Dendritic cell treated with granulocyte-macrophage colony-stimulating factor and Interleukin-4, amounts not matched to agents 40 ng/mL and 50 ng/mL, for 4 days (primary cell): ENCODE measurements at regions not wholly inside any gene's neighbourhood (a gene's known extent, or its start where the extent isn't known, plus 50 kb on each side); places are given as distances from the start of the nearest gene placed in this dataset.

Experiments
- H3K27ac Mint-ChIP-seq: one replicate; pipeline ENCODE4 v1.8.0; 2022; ENCODE audit warnings: mild to moderate bottlenecking, mixed read lengths
- H3K27me3 Mint-ChIP-seq: one replicate; pipeline ENCODE4 v1.8.0; 2022; ENCODE audit warnings: mild to moderate bottlenecking, mixed read lengths
- H3K36me3 Mint-ChIP-seq: one replicate; pipeline ENCODE4 v1.8.0; 2022; ENCODE audit warnings: low read depth, mixed read lengths
- H3K4me1 Mint-ChIP-seq: one replicate; pipeline ENCODE4 v1.8.0; 2022; ENCODE audit warnings: low read depth, mixed read lengths
- H3K4me3 Mint-ChIP-seq: one replicate; pipeline ENCODE4 v1.8.0; 2022; ENCODE audit warnings: mild to moderate bottlenecking, moderate library complexity, mixed read lengths
- H3K9me3 Mint-ChIP-seq: one replicate; pipeline ENCODE4 v1.8.0; 2022; ENCODE audit warnings: mixed read lengths
- intact Hi-C: fragments of 100-400 bp; cut with micrococcal nuclease; formaldehyde crosslinking; loops from one replicate; pipeline ENCODE4 v1.15.0; 2022

DNA sequence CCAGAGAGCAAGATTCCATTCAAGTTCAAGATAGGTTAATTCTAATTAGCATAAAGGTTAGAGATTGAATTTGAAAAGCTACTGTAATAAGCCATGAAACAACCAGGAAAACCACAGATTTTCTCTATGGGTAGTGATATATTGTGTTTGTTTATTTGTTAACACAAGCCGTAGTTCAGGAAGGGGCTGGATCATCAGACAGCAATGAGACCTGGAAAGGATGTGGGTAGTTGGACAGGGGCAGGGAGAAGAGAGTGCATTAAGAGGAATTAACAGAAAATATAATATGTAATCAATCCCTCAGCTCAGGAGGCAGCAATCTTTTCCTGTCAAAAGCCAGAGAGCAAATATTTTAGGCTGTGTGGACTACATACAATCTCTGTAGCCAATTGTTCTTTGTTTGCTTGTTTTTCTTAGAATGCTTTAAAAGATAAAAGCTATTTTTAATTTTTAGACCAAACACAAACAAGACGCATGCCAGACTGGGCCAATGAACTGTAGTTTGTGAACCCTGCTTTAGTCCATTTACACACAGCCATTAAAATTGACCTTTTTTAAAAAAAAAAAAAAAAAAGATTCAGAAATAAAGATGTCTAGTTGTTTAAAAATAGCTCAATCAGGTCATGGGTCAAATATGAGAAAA, 398.7 kb upstream of the MARCKS start:
- intact Hi-C loops, result no loop called here

GRCh38 chr6:113461153-113461932, 395.8 kb upstream of the MARCKS start:
- H3K27me3 Mint-ChIP-seq, result no peaks in the 10 kb centered on the region
- no peak overlapping the region for H3K27ac Mint-ChIP-seq
- intact Hi-C loops, result no loop called here
- H3K4me3 Mint-ChIP-seq, result no peak overlapping the region
- peaks cover 21% of the 10 kb centered on the region for H3K4me1 Mint-ChIP-seq
- H3K9me3 Mint-ChIP-seq, result no peaks in the 10 kb centered on the region
- no peaks in the 10 kb centered on the region for H3K36me3 Mint-ChIP-seq

More for the DNA sequence above, 398.7 kb upstream of the MARCKS start:
- Mint-ChIP-seq H3K4me1 (no peaks in the 10 kb centered on the region), H3K36me3 (no peaks in the 10 kb centered on the region), H3K27me3 (no peaks in the 10 kb centered on the region), H3K9me3 (no peaks in the 10 kb centered on the region), H3K27ac (no peak overlapping the region), H3K4me3 (no peak overlapping the region)

- intact Hi-C loops, result no loop called here
- H3K4me1 Mint-ChIP-seq, result peaks cover 21% of the 10 kb centered on the region
- H3K9me3 Mint-ChIP-seq, result no peaks in the 10 kb centered on the region
- no peaks in the 10 kb centered on the region for H3K36me3 Mint-ChIP-seq
- no peak overlapping the region for H3K27ac Mint-ChIP-seq
- no peaks in the 10 kb centered on the region for H3K27me3 Mint-ChIP-seq
- no peak overlapping the region for H3K4me3 Mint-ChIP-seq
Observed at GRCh38 chr6:113464536-113464935, 392.6 kb upstream of the MARCKS start.

- H3K27me3 Mint-ChIP-seq, result no peaks in the 10 kb centered on the region
- intact Hi-C loops, result no loop called here
- H3K36me3 Mint-ChIP-seq, result no peaks in the 10 kb centered on the region
- no peak overlapping the region for H3K27ac Mint-ChIP-seq
- H3K4me3 Mint-ChIP-seq, result no peak overlapping the region
- no peaks in the 10 kb centered on the region for H3K9me3 Mint-ChIP-seq
- H3K4me1 Mint-ChIP-seq, result peaks cover 21% of the 10 kb centered on the region
Observed at GRCh38 chr6:113464960-113465359, 392.2 kb upstream of the MARCKS start.

DNA sequence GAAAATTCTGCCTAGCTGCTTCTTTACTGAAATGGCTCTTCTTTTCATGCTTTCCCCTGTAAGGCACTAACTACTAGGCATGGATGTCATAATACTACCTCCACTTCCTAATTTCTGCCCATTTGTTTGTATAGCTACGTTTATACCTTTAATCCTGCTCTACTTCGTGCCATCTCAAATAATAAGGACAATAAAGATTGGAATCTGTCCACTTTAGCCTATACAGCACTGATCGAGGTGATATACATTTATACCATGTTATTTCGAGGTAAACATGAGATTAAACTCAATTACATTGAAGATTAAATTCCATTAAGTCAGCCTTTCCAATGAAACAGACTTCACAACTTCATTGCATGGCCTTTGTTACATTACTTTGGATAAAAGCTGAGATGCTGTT, 390.6 kb upstream of the MARCKS start:
- Mint-ChIP-seq H3K4me3 (no peak overlapping the region), H3K27ac (no peak overlapping the region), H3K36me3 (no peaks in the 10 kb centered on the region), H3K9me3 (no peaks in the 10 kb centered on the region), H3K27me3 (no peaks in the 10 kb centered on the region), H3K4me1 (peaks cover 21% of the 10 kb centered on the region)
- intact Hi-C loops, result no loop called here

DNA sequence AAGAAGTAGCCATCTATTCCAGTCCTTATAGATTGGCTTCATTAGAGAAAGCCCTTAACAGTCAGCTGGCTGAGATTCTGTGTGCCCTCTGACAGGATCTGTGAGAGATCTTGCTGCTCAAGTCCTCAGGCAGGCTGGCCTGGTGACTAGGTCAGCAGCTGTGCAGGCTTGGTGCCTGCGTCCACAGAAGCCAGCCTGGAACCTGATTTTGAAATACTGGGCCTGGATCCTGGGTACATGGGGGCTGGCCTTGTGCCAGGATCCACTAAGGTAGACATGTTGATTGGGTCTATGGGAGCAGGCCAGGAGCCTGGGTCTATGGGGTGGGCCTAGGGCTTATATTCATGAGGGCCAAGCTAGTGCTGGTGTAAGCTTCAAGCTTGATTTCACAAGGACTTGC, 381.8 kb upstream of the MARCKS start:
- H3K27me3 Mint-ChIP-seq, result no peaks in the 10 kb centered on the region
- no peak overlapping the region for H3K27ac Mint-ChIP-seq
- intact Hi-C loops, result no loop called here
- H3K9me3 Mint-ChIP-seq, result no peaks in the 10 kb centered on the region
- no peaks in the 10 kb centered on the region for H3K36me3 Mint-ChIP-seq
- H3K4me3 Mint-ChIP-seq, result no peak overlapping the region
- no peaks in the 10 kb centered on the region for H3K4me1 Mint-ChIP-seq

DNA sequence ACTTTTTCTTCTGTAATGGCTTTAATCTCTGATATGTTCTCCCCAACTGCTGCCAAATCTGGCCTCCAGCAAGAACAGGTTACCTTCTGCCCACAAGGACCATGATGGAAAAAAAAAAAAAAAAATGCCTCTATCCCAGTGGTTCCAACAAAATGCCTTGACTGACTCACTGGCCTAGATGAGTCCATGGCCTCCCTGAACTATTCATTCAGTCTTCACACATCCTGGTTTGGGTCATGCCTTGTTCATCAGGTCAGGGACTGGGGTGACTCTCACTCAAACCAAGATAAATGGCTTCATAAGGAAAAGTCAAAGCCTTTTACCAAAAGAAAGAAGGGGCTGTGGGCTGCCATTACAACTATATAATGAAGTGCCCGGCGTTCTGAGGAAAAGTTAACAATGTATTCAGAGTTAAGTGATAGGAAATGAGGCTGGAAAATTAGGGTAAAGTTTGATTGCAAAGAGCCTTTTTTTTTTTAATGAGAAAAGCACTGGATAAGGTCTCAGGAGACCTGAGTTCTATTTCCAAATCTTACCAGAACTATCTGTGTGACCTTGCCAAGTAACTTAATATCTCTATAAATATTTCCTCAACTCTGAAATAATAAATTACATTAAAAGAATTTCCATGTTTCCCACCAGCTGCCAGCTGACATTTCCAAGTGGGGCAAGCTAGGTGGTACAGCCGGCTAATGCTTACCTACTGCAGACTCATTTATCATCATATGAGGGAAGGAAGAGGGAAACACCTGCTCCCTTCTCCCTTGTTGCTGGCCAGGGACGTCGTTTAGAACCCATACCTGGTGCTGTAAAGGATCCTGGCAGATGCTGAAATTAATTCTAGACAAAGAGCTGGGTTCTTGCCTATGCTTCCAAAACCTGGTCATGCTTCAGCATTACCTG, 380.0 kb upstream of the MARCKS start:
- no peaks in the 10 kb centered on the region for H3K9me3 Mint-ChIP-seq
- intact Hi-C loops, result no loop called here
- H3K27ac Mint-ChIP-seq, result no peak overlapping the region
- H3K4me1 Mint-ChIP-seq, result no peaks in the 10 kb centered on the region
- no peaks in the 10 kb centered on the region for H3K36me3 Mint-ChIP-seq
- no peaks in the 10 kb centered on the region for H3K27me3 Mint-ChIP-seq
- H3K4me3 Mint-ChIP-seq, result no peak overlapping the region

DNA sequence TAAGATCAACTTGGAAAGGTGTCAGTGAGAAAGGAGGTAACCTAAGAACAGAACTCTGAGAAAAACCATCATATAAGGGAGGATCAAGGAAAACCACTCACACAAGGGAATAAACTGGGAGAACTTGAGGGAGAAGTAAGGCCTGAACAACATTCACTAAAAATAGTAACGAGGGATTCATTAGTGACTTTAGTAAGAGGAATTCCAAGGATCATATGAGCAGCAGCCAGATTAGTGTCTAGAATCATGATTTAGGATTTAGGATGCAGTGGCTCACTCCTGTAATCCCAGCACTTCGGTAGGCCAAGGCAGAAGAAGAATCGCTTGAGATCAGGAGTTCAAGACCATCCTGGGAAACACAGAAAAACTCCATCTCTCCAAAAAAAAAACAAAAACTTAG, 376.5 kb upstream of the MARCKS start:
- Mint-ChIP-seq H3K27me3 (no peaks in the 10 kb centered on the region), H3K4me3 (no peak overlapping the region), H3K36me3 (no peaks in the 10 kb centered on the region), H3K9me3 (no peaks in the 10 kb centered on the region), H3K27ac (no peak overlapping the region), H3K4me1 (no peaks in the 10 kb centered on the region)
- intact Hi-C loops, result no loop called here

DNA sequence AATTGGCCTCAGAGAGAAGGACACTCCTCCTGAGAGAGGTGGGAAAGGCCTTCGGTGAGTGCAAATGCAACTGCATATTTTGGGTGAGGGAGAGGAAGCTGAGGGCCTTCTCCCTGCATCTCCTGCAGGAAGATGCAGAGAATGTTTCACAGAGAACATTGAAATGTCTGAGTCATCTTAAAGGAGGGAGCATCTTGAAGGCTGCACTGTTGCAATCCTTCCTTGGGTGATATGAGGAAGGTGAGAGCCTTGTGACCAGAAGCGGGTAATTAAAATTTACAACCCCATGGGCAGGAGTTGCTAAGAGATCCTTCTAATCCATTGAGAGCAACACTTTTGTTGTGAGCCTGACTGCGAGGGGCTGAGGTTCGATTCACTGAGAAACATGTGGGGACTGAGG, 375.7 kb upstream of the MARCKS start:
- H3K36me3 Mint-ChIP-seq, result no peaks in the 10 kb centered on the region
- intact Hi-C loops, result no loop called here
- no peak overlapping the region for H3K4me3 Mint-ChIP-seq
- H3K9me3 Mint-ChIP-seq, result no peaks in the 10 kb centered on the region
- H3K4me1 Mint-ChIP-seq, result no peaks in the 10 kb centered on the region
- H3K27me3 Mint-ChIP-seq, result no peaks in the 10 kb centered on the region
- no peak overlapping the region for H3K27ac Mint-ChIP-seq

DNA sequence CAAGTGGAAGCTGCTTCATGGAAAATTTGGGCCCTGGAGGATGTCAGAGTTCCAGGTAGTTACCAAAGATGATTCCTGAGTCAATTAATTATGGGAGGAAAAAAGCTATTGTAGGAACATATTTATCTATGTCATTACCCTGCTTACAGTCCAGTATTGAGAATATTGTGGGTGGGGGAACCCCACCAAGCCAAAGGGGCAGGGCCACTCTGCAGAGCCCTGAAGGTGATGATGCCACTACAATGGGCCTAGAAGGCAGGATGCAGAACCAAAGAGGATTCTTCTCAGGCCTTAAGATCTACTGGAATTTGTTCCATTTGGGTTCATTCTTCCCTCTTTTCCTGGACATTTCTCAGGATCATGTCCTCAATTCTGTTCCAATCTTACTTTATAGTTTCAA, 375.2 kb upstream of the MARCKS start:
- no peaks in the 10 kb centered on the region for H3K27me3 Mint-ChIP-seq
- no peaks in the 10 kb centered on the region for H3K36me3 Mint-ChIP-seq
- no peak overlapping the region for H3K4me3 Mint-ChIP-seq
- H3K27ac Mint-ChIP-seq, result no peak overlapping the region
- H3K9me3 Mint-ChIP-seq, result no peaks in the 10 kb centered on the region
- intact Hi-C loops, result no loop called here
- no peaks in the 10 kb centered on the region for H3K4me1 Mint-ChIP-seq

- intact Hi-C loops, result no loop called here
Observed at GRCh38 chr6:113482771-113483170, 374.4 kb upstream of the MARCKS start.

GRCh38 chr6:113486199-113486598, 370.9 kb upstream of the MARCKS start:
- Mint-ChIP-seq H3K9me3 (no peaks in the 10 kb centered on the region), H3K4me3 (no peak overlapping the region), H3K4me1 (no peaks in the 10 kb centered on the region), H3K27me3 (no peaks in the 10 kb centered on the region), H3K36me3 (no peaks in the 10 kb centered on the region), H3K27ac (no peak overlapping the region)
- intact Hi-C loops, result no loop called here

More at GRCh38 chr6:113482771-113483170, 374.4 kb upstream of the MARCKS start:
- no peak overlapping the region for H3K27ac Mint-ChIP-seq
- no peaks in the 10 kb centered on the region for H3K36me3 Mint-ChIP-seq
- no peaks in the 10 kb centered on the region for H3K4me1 Mint-ChIP-seq
- H3K27me3 Mint-ChIP-seq, result no peaks in the 10 kb centered on the region
- H3K4me3 Mint-ChIP-seq, result no peak overlapping the region
- no peaks in the 10 kb centered on the region for H3K9me3 Mint-ChIP-seq

DNA sequence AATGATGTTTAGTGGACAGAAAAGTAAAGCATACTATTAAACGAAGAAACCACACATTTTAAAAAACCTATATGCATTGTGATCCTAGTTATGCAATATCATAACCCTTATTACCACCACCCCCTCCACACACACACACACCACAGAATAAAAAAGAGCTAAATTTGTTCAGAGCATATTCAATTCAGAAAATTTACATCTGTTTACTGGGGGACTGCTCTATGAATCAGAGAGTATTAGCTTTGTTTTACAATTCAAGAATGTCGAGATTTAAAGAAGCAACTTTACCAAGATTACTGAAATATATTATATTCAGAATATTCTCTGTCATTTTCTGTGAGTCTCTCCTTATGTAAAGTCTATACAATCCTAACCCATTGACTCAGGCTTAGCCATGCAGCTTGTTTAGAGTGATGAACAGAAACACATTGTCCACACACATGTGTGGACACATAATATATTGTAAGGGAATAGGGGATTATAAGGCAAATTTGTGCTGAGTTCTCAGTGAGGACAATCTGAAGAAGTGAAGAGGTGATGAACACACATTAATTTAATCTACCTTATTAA, 369.6 kb upstream of the MARCKS start:
- Mint-ChIP-seq H3K27me3 (no peaks in the 10 kb centered on the region), H3K4me1 (no peaks in the 10 kb centered on the region), H3K9me3 (no peaks in the 10 kb centered on the region), H3K4me3 (no peak overlapping the region), H3K36me3 (no peaks in the 10 kb centered on the region), H3K27ac (no peak overlapping the region)
- intact Hi-C loops, result no loop called here

GRCh38 chr6:113488061-113488460, 369.1 kb upstream of the MARCKS start:
- no peaks in the 10 kb centered on the region for H3K36me3 Mint-ChIP-seq
- no peaks in the 10 kb centered on the region for H3K9me3 Mint-ChIP-seq
- no peaks in the 10 kb centered on the region for H3K27me3 Mint-ChIP-seq
- intact Hi-C loops, result no loop called here
- H3K27ac Mint-ChIP-seq, result no peak overlapping the region
- no peak overlapping the region for H3K4me3 Mint-ChIP-seq
- H3K4me1 Mint-ChIP-seq, result no peaks in the 10 kb centered on the region
